Muscle layer of duodenum (tissue), 2 donors: ENCODE measurements at regions not wholly inside any gene's neighbourhood (a gene's known extent, or its start where the extent isn't known, plus 50 kb on each side); places are given as distances from the start of the nearest gene placed in this dataset.

Experiments
- H3K27ac ChIP-seq: one replicate; pipeline ENCODE4 v1.7.0; 2013; ENCODE audit warnings: mild to moderate bottlenecking, low read length
- H3K27me3 ChIP-seq: one replicate; pipeline ENCODE4 v1.7.0; 2013; ENCODE audit warnings: low read depth, mild to moderate bottlenecking, control low read depth, low read length
- H3K36me3 ChIP-seq, 2 donors: one replicate each; pipeline ENCODE4 v1.7.0; 2013; ENCODE audit warnings: low read length in 2 of 2, control low read depth in 1 of 2, mild to moderate bottlenecking in 1 of 2; ENCODE audit not compliant: insufficient read depth in 2 of 2, control insufficient read depth in 1 of 2
- H3K4me1 ChIP-seq, 2 donors: one replicate each; pipeline ENCODE4 v1.7.0; 2013; ENCODE audit warnings: low read length in 2 of 2, mild to moderate bottlenecking in 2 of 2, control low read depth in 1 of 2, moderate library complexity in 1 of 2; ENCODE audit not compliant: insufficient read depth in 2 of 2, control insufficient read depth in 1 of 2
- H3K4me3 ChIP-seq, 2 donors: one replicate each; pipeline ENCODE4 v1.7.0; 2013; ENCODE audit warnings: low read length in 2 of 2, low read depth in 1 of 2, mild to moderate bottlenecking in 1 of 2
- H3K9me3 ChIP-seq, 2 donors: one replicate each; pipeline ENCODE4 v1.7.0; 2013; ENCODE audit warnings: low read length in 2 of 2, control low read depth in 1 of 2, mild to moderate bottlenecking in 1 of 2; ENCODE audit not compliant: control insufficient read depth in 1 of 2
- donor health status: healthy.

- Histone ChIP-seq H3K4me3 (no peak overlapping the region), H3K9me3 (no peaks in the 10 kb centered on the region)
These were observed 417.7 kb downstream of the MN1 start for GRCh38 chr22:27383896-27384295.

GRCh38 chr22:27385261-27385998 is 416.1 kb downstream of the MN1 start:
- Histone ChIP-seq H3K36me3 (no peaks in the 10 kb centered on the region), H3K4me3 (no peak overlapping the region), H3K9me3 (no peaks in the 10 kb centered on the region), H3K27me3 (peaks cover 5% of the 10 kb centered on the region), H3K4me1 (peaks cover 0 to 4% of the 10 kb centered on the region in 2 donors), H3K27ac (no peak overlapping the region)

More at GRCh38 chr22:27383896-27384295, 417.7 kb downstream of the MN1 start:
- Histone ChIP-seq H3K36me3 (no peaks in the 10 kb centered on the region), H3K4me1 (no peaks in the 10 kb centered on the region), H3K27ac (no peak overlapping the region), H3K27me3 (peaks cover 5% of the 10 kb centered on the region)

- Histone ChIP-seq H3K27me3 (peaks cover 5% of the 10 kb centered on the region), H3K36me3 (no peaks in the 10 kb centered on the region), H3K4me1 (peaks cover 0 to 9% of the 10 kb centered on the region in 2 donors), H3K9me3 (no peaks in the 10 kb centered on the region), H3K27ac (no peak overlapping the region), H3K4me3 (no peak overlapping the region)
These were observed 415.4 kb downstream of the MN1 start for GRCh38 chr22:27386186-27386585.

- Histone ChIP-seq H3K36me3 (no peaks in the 10 kb centered on the region), H3K4me3 (no peak overlapping the region), H3K27me3 (peaks cover 5% of the 10 kb centered on the region), H3K4me1 (peaks cover 0 to 9% of the 10 kb centered on the region in 2 donors), H3K27ac (no peak overlapping the region), H3K9me3 (no peaks in the 10 kb centered on the region)
These were observed 414.0 kb downstream of the MN1 start for GRCh38 chr22:27387561-27387960.

GRCh38 chr22:27388090-27388600 is 413.4 kb downstream of the MN1 start:
- Histone ChIP-seq H3K9me3 (no peaks in the 10 kb centered on the region), H3K4me1 (peaks cover 0 to 9% of the 10 kb centered on the region in 2 donors), H3K27me3 (peaks cover 5% of the 10 kb centered on the region), H3K36me3 (no peaks in the 10 kb centered on the region), H3K27ac (no peak overlapping the region), H3K4me3 (no peak overlapping the region)

- Histone ChIP-seq H3K27me3 (no peaks in the 10 kb centered on the region), H3K36me3 (no peaks in the 10 kb centered on the region), H3K4me3 (no peak overlapping the region), H3K9me3 (no peaks in the 10 kb centered on the region), H3K4me1 (peaks cover 0 to 9% of the 10 kb centered on the region in 2 donors), H3K27ac (no peak overlapping the region)
These were observed 411.9 kb downstream of the MN1 start for GRCh38 chr22:27389727-27390075.

- no peak overlapping the region for H3K27ac ChIP-seq
- H3K9me3 ChIP-seq = no peaks in the 10 kb centered on the region
- H3K4me3 ChIP-seq = no peak overlapping the region
- no peaks in the 10 kb centered on the region for H3K27me3 ChIP-seq
- H3K4me1 ChIP-seq = peaks cover 0 to 9% of the 10 kb centered on the region in 2 donors
- H3K36me3 ChIP-seq = no peaks in the 10 kb centered on the region
These were observed 410.3 kb downstream of the MN1 start for GRCh38 chr22:27391092-27391770.

- Histone ChIP-seq H3K9me3 (no peaks in the 10 kb centered on the region), H3K4me3 (no peak overlapping the region), H3K36me3 (no peaks in the 10 kb centered on the region), H3K27me3 (no peaks in the 10 kb centered on the region), H3K27ac (no peak overlapping the region), H3K4me1 (peaks cover 0 to 9% of the 10 kb centered on the region in 2 donors)
These were observed 408.2 kb downstream of the MN1 start for GRCh38 chr22:27393371-27393770.

GRCh38 chr22:27394806-27395404 is 406.7 kb downstream of the MN1 start:
- H3K27ac ChIP-seq = no peak overlapping the region
- no peaks in the 10 kb centered on the region for H3K9me3 ChIP-seq

GRCh38 chr22:27397036-27397953 is 404.3 kb downstream of the MN1 start:
- no peaks in the 10 kb centered on the region for H3K36me3 ChIP-seq
- no peaks in the 10 kb centered on the region for H3K4me1 ChIP-seq
- H3K27ac ChIP-seq = no peak overlapping the region
- H3K4me3 ChIP-seq = no peak overlapping the region
- H3K27me3 ChIP-seq = no peaks in the 10 kb centered on the region
- H3K9me3 ChIP-seq = no peaks in the 10 kb centered on the region

More at GRCh38 chr22:27394806-27395404, 406.7 kb downstream of the MN1 start:
- Histone ChIP-seq H3K27me3 (no peaks in the 10 kb centered on the region), H3K4me3 (no peak overlapping the region), H3K36me3 (no peaks in the 10 kb centered on the region), H3K4me1 (peaks cover 0 to 9% of the 10 kb centered on the region in 2 donors)
